GM12865 (cell line): ENCODE measurements at regions not wholly inside any gene's neighbourhood (a gene's known extent, or its start where the extent isn't known, plus 50 kb on each side); places are given as distances from the start of the nearest gene placed in this dataset.

Experiments used
- DNase-seq: peaks from one replicate; pipeline ENCODE4 v3.0.0; 2010; ENCODE audit warnings: low read depth
- H3K4me3 ChIP-seq: 2 replicates; pipeline ENCODE4 v1.5.1; 2011; ENCODE audit warnings: mild to moderate bottlenecking, low read depth, low read length, control low read depth
- CTCF ChIP-seq: IDR thresholded peaks from 2 replicates; pipeline ENCODE4 v1.5.1; 2011; ENCODE audit warnings: low read length, control low read depth, low read depth, inconsistent platforms; ENCODE audit not compliant: insufficient read depth; ENCODE audit errors: missing control alignments

GRCh38 chr16:13401641-13402040 lies 500.2 kb downstream of the SHISA9 start:
- DNase-seq: no peak
- TF ChIP-seq CTCF: no peak
- H3K4me3 ChIP-seq: no peak overlapping the region

- TF ChIP-seq CTCF: no peak
- H3K4me3 ChIP-seq: no peak overlapping the region
- no peak for DNase-seq
These were observed 501.2 kb downstream of the SHISA9 start for GRCh38 chr16:13402601-13403000.

- DNase-seq: no peak
- no peak for TF ChIP-seq CTCF
- H3K4me3 ChIP-seq: no peak overlapping the region
These were observed 501.9 kb downstream of the SHISA9 start for GRCh38 chr16:13403326-13403725.

GRCh38 chr16:13414154-13414553 lies 505.8 kb upstream of the ERCC4 start:
- TF ChIP-seq CTCF: no peak
- DNase-seq: no peak
- H3K4me3 ChIP-seq: no peak overlapping the region

GRCh38 chr16:13419589-13419988 lies 500.4 kb upstream of the ERCC4 start:
- no peak overlapping the region for H3K4me3 ChIP-seq
- DNase-seq: no peak
- TF ChIP-seq CTCF: no peak

- TF ChIP-seq CTCF: no peak
- H3K4me3 ChIP-seq: no peak overlapping the region
- DNase-seq: no peak
These were observed 498.2 kb upstream of the ERCC4 start for GRCh38 chr16:13421726-13422125.

- H3K4me3 ChIP-seq: no peak overlapping the region
- no peak for TF ChIP-seq CTCF
- DNase-seq: no peak
These were observed 494.1 kb upstream of the ERCC4 start for GRCh38 chr16:13425836-13426235.
